Stimulated activated CD8-positive, alpha-beta memory T cell treated with anti-CD3 and anti-CD28 coated beads, Interleukin-15, amount 100 ng/mL, for 48 hours (primary cell): ENCODE measurements at regions not wholly inside any gene's neighbourhood (a gene's known extent, or its start where the extent isn't known, plus 50 kb on each side); places are given as distances from the start of the nearest gene placed in this dataset.

ENCODE experiments used
- DNase-seq, 2 donors: peaks; one replicate each; pipeline ENCODE4 v3.0.0-alpha.2; 2020; ENCODE audit warnings: low read depth in 2 of 2

- DNase-seq, result no peak
These were observed 427.2 kb downstream of the PLCL1 start for GRCh38 chr2:198231562-198231961.

- DNase-seq, result no peak
These were observed 416.6 kb downstream of the PLCL1 start for GRCh38 chr2:198220763-198221610.

- DNase-seq, result no peak
These were observed 414.9 kb downstream of the PLCL1 start for GRCh38 chr2:198219292-198219691.

- no peak for DNase-seq
These were observed 409.8 kb downstream of the PLCL1 start for GRCh38 chr2:198214114-198214596.

- DNase-seq, result no peak
These were observed 408.9 kb downstream of the PLCL1 start for GRCh38 chr2:198213253-198213652.

- DNase-seq, result no peak
These were observed 407.3 kb downstream of the PLCL1 start for GRCh38 chr2:198211706-198212105.

GRCh38 chr2:198203336-198204069 lies 399.1 kb downstream of the PLCL1 start:
- DNase-seq, result no peak
